H1 (cell line): ENCODE measurements at regions not wholly inside any gene's neighbourhood (a gene's known extent, or its start where the extent isn't known, plus 50 kb on each side); places are given as distances from the start of the nearest gene placed in this dataset.

ENCODE experiments used
- CTCF ChIA-PET: fragments of 300-600 bp; sonication (Branson Sonifier 250); formaldehyde crosslinking; loops from one replicate; lab custom pipeline; 2021; ENCODE audit not compliant: partially characterized antibody; lab: Charles Lee
- POLR2A ChIA-PET: fragments of 300-600 bp; sonication (Branson Sonifier 250); formaldehyde crosslinking; loops from one replicate; lab custom pipeline; 2021; ENCODE audit warnings: inconsistent platforms; ENCODE audit not compliant: partially characterized antibody; lab: Charles Lee
- DNase-seq, 2 experiments: peaks; one replicate each; pipeline versions ENCODE4 v3.0.0 to v3.0.0-alpha.2; 2010 to 2022; ENCODE audit warnings: low spot score in 2 of 2, low read depth in 1 of 2, mixed read lengths in 1 of 2
- FAIRE-seq: peaks from 2 replicates; lab custom pipeline; 2011; peaks lifted over from hg19 to GRCh38; lab: Jason Lieb, UNC
- H2AFZ ChIP-seq: 2 replicates; pipeline ENCODE4 v1.8.1; 2012; ENCODE audit warnings: low read length, inconsistent platforms
- H2AK5ac ChIP-seq: 2 replicates; pipeline ENCODE4 v1.6.1; 2013; ENCODE audit warnings: low read depth, low read length
- H2BK120ac ChIP-seq: replicated peaks from 2 replicates; pipeline ENCODE3; 2013; ENCODE audit warnings: low read depth, low read length, inconsistent platforms
- H2BK12ac ChIP-seq: 2 replicates; pipeline ENCODE4 v1.6.1; 2013; ENCODE audit warnings: low read depth, low read length
- H2BK15ac ChIP-seq: 2 replicates; pipeline ENCODE4 v1.6.1; 2013; ENCODE audit warnings: low read length
- H2BK20ac ChIP-seq: 2 replicates; pipeline ENCODE4 v1.6.1; 2013; ENCODE audit warnings: low read length
- H2BK5ac ChIP-seq: 2 replicates; pipeline ENCODE4 v1.6.1; 2013; ENCODE audit warnings: low read depth, low read length
- H3K14ac ChIP-seq: 2 replicates; pipeline ENCODE4 v1.6.1; 2013; ENCODE audit warnings: inconsistent platforms; ENCODE audit not compliant: insufficient read length
- H3K18ac ChIP-seq: 2 replicates; pipeline ENCODE4 v1.6.1; 2013; ENCODE audit warnings: low read length; ENCODE audit errors: extremely low read depth
- H3K23ac ChIP-seq: 2 replicates; pipeline ENCODE4 v1.6.1; 2013; ENCODE audit warnings: inconsistent platforms; ENCODE audit not compliant: insufficient read length
- H3K23me2 ChIP-seq: 2 replicates; pipeline ENCODE4 v1.6.1; 2013; ENCODE audit warnings: low read depth, low read length
- H3K27ac ChIP-seq: 2 replicates; pipeline ENCODE4 v1.6.1; 2011; ENCODE audit warnings: low read depth, low read length, inconsistent platforms
- H3K27me3 ChIP-seq, 4 experiments: replicated peaks in 1 of 4; 1 replicate in 1 of 4; 2 replicates in 3 of 4; pipeline versions ENCODE4 v1.6.1 to v1.8.1; 2011 to 2013; ENCODE audit warnings: low read length in 3 of 4, mild to moderate bottlenecking in 3 of 4, inconsistent platforms in 2 of 4, mixed read lengths in 2 of 4, moderate library complexity in 1 of 4; ENCODE audit not compliant: control insufficient read depth in 3 of 4, insufficient read depth in 3 of 4; ENCODE audit errors: extremely low read depth in 1 of 4
- H3K36me3 ChIP-seq, 4 experiments: 2 replicates each; pipeline versions ENCODE4 v1.6.1 to v1.8.1; 2011 to 2013; ENCODE audit warnings: mild to moderate bottlenecking in 4 of 4, low read length in 3 of 4, moderate library complexity in 2 of 4, control low read depth in 1 of 4, inconsistent platforms in 1 of 4; ENCODE audit not compliant: insufficient read depth in 4 of 4, control insufficient read depth in 2 of 4
- H3K4ac ChIP-seq: replicated peaks from 2 replicates; pipeline ENCODE3; 2013; ENCODE audit warnings: low read length, low read depth, mixed read lengths, inconsistent platforms; ENCODE audit not compliant: insufficient read length
- H3K4me1 ChIP-seq, 4 experiments: replicated peaks in 1 of 4; 1 replicate in 1 of 4; 2 replicates in 3 of 4; pipeline versions ENCODE4 v1.6.1 to v1.8.1; 2011 to 2013; ENCODE audit warnings: low read length in 3 of 4, inconsistent platforms in 2 of 4, mixed read lengths in 1 of 4; ENCODE audit not compliant: insufficient read depth in 4 of 4, control insufficient read depth in 3 of 4
- H3K4me2 ChIP-seq, 2 experiments: 2 replicates each; pipeline versions ENCODE4 v1.6.1 to v1.8.1; 2011 to 2013; ENCODE audit warnings: low read depth in 2 of 2, low read length in 2 of 2, control low read depth in 1 of 2, inconsistent platforms in 1 of 2, mild to moderate bottlenecking in 1 of 2; ENCODE audit not compliant: insufficient read depth in 1 of 2
- H3K4me3 ChIP-seq, 4 experiments: fragments of 200-600, 300-600 bp in 1 of 4; sonication (generic), shearing (Covaris generic), sonication (Bioruptor Twin) in 1 of 4; 2 replicates each; pipeline versions ENCODE4 v1.5.1 to v1.8.1; 2011 to 2016; ENCODE audit warnings: low read length in 4 of 4, low read depth in 3 of 4, control low read depth in 2 of 4, inconsistent platforms in 2 of 4, mild to moderate bottlenecking in 2 of 4, mixed read lengths in 1 of 4, moderate library complexity in 1 of 4; ENCODE audit not compliant: insufficient read depth in 2 of 4; ENCODE audit errors: extremely low read depth in 1 of 4
- H3K56ac ChIP-seq: replicated peaks from 2 replicates; pipeline ENCODE3; 2013; ENCODE audit warnings: low read depth, mild to moderate bottlenecking, mixed read lengths, low read length, inconsistent platforms; ENCODE audit not compliant: insufficient read length
- H3K79me1 ChIP-seq: 2 replicates; pipeline ENCODE4 v1.6.1; 2013; ENCODE audit warnings: low read depth, low read length, control low read depth
- H3K79me2 ChIP-seq, 2 experiments: 2 replicates each; pipeline versions ENCODE4 v1.6.1 to v1.8.1; 2012 to 2013; ENCODE audit warnings: low read length in 2 of 2, mild to moderate bottlenecking in 2 of 2, inconsistent platforms in 1 of 2; ENCODE audit not compliant: insufficient read depth in 2 of 2, control insufficient read depth in 1 of 2
- H3K9ac ChIP-seq, 4 experiments: replicated peaks in 1 of 4; 1 replicate in 1 of 4; 2 replicates in 3 of 4; pipeline versions ENCODE4 v1.6.1 to v1.8.1; 2011 to 2013; ENCODE audit warnings: low read depth in 3 of 4, low read length in 3 of 4, control low read depth in 2 of 4, mild to moderate bottlenecking in 2 of 4, moderate library complexity in 2 of 4, inconsistent platforms in 1 of 4; ENCODE audit errors: extremely low read depth in 1 of 4
- H3K9me3 ChIP-seq, 2 experiments: 2 replicates each; pipeline versions ENCODE4 v1.6.1 to v1.8.1; 2012 to 2013; ENCODE audit warnings: mild to moderate bottlenecking in 2 of 2, moderate library complexity in 2 of 2, control low read depth in 1 of 2, inconsistent platforms in 1 of 2, low read depth in 1 of 2, low read length in 1 of 2, mixed read lengths in 1 of 2; ENCODE audit not compliant: insufficient read depth in 2 of 2
- H4K20me1 ChIP-seq, 2 experiments: replicated peaks in 1 of 2; 2 replicates each; pipeline versions ENCODE3 to v1.8.1; 2011 to 2013; ENCODE audit warnings: inconsistent platforms in 2 of 2, low read length in 2 of 2, mild to moderate bottlenecking in 1 of 2; ENCODE audit not compliant: insufficient read depth in 2 of 2, control insufficient read depth in 1 of 2
- H4K5ac ChIP-seq: 2 replicates; pipeline ENCODE4 v1.6.1; 2013; ENCODE audit warnings: low read length, low read depth, mixed read lengths, inconsistent platforms; ENCODE audit not compliant: insufficient read length
- H4K8ac ChIP-seq: 2 replicates; pipeline ENCODE4 v1.8.0; 2013; ENCODE audit warnings: mild to moderate bottlenecking, moderate library complexity, low read length, inconsistent platforms; ENCODE audit not compliant: insufficient read depth; ENCODE audit errors: extremely low read depth
- H4K91ac ChIP-seq: replicated peaks from 2 replicates; pipeline ENCODE3; 2013; ENCODE audit warnings: low read length, mixed read lengths, inconsistent platforms; ENCODE audit not compliant: insufficient read length
- EGR1 ChIP-seq: IDR thresholded peaks from 2 replicates; pipeline ENCODE4 v1.6.1; 2011; ENCODE audit warnings: low read depth, low read length, borderline replicate concordance
- MAFK ChIP-seq: IDR thresholded peaks from 2 replicates; pipeline ENCODE4 v1.6.1; 2012; ENCODE audit warnings: low read depth, mild to moderate bottlenecking, improper control_type of control experiment, low read length
- WGBS, 2 experiments: shearing (Covaris generic) in 1 of 2; methylation state at CpG; one replicate each; pipeline versions ENCODE4 v1.1.6 to v1.1.7; 2013 to 2015; ENCODE audit warnings: low lambda C conversion rate in 2 of 2, mixed read lengths in 2 of 2, inconsistent platforms in 1 of 2, low coverage in 1 of 2, missing lambda C conversion rate in 1 of 2; ENCODE audit not compliant: insufficient replicate concordance in 2 of 2, insufficient coverage in 1 of 2, insufficient read length in 1 of 2; ENCODE audit errors: extremely low coverage in 1 of 2, missing lambda C conversion rate in 1 of 2; 5-methylcytosine and 5-hydroxymethylcytosine counted together

DNA sequence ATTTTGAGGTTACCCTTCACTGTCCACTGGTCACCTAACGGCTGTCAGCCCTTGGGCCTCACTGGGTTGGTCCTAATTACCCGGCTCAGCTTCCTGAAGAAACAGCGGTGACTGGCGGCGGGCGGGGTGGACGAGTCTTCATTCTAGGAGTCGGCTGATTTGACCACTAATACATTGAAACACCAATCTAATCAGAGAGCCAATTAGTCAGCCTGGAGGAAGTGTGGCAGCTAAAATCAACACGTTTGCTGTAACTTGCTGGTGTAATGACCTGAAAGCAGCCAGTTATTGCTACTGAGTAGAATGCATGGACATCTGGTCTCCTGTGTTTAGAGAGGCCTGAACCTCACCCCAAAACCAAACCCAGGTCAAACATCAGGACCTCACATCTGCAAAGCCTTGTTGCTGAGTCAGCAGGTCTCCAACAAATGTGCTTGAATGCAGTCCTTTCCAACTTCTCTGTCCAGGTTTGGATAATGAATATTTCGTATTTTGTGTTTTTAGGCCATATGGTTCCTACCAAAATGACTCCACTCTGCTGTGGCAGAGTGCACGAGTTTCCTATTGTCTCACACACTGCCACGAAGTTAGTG is 496.4 kb downstream of the BRD1 start:
- TF ChIP-seq EGR1: no peak
- TF ChIP-seq MAFK: peak; percentile 63; the same call in 1 of the 2 replicates
- no peak for FAIRE-seq
- peaks cover 0 to 7% (median 2%) of the 10 kb centered on the region in 4 experiments; a peak in 5 of 7 replicates for H3K4me1 ChIP-seq

More for the DNA sequence above, 496.4 kb downstream of the BRD1 start:
- Histone ChIP-seq H3K14ac (no peak overlapping the region), H3K56ac (no peak overlapping the region), H4K5ac (no peak overlapping the region), H4K91ac (no peak overlapping the region), H3K4me3 (no peak overlapping the region), H3K36me3 (no peaks in the 10 kb centered on the region), H3K9ac (no peak overlapping the region), H2BK12ac (no peak overlapping the region), H2BK20ac (no peak overlapping the region), H4K8ac (no peak overlapping the region), H2AK5ac (no peak overlapping the region), H3K27ac (no peak overlapping the region), H4K20me1 (no peaks in the 10 kb centered on the region), H2BK15ac (no peak overlapping the region), H3K9me3 (no peaks in the 10 kb centered on the region; a peak in 1 of 4 replicates), H3K4ac (no peak overlapping the region), H3K79me2 (no peaks in the 10 kb centered on the region), H2BK5ac (no peak overlapping the region), H3K23ac (no peak overlapping the region), H2BK120ac (no peak overlapping the region), H3K27me3 (no peaks in the 10 kb centered on the region), H3K23me2 (no peaks in the 10 kb centered on the region), H3K79me1 (no peaks in the 10 kb centered on the region), H3K18ac (no peak overlapping the region), H2AFZ (no peak overlapping the region), H3K4me2 (no peak overlapping the region)
- 91% methylated on average over 12 of the region's 12 CpGs; no CpG with 5 or more reads in 1 of the 2 experiments for WGBS, 2 experiments
- peak in 1 of 2 experiments; percentile 22 for DNase-seq
- ChIA-PET POLR2A (no interaction called here), CTCF (no interaction called here)
